Endothelial cell (in vitro differentiated cells): ENCODE measurements at regions not wholly inside any gene's neighbourhood (a gene's known extent, or its start where the extent isn't known, plus 50 kb on each side); places are given as distances from the start of the nearest gene placed in this dataset.

Source experiments
- DNase-seq: peaks from one replicate; pipeline ENCODE4 v3.0.0; 2021; ENCODE audit warnings: low spot score
- H3K27ac Mint-ChIP-seq: one replicate; pipeline ENCODE4 v1.8.0; 2021; ENCODE audit warnings: mixed read lengths, inconsistent platforms; ENCODE audit not compliant: unreplicated experiment
- H3K27me3 Mint-ChIP-seq: one replicate; pipeline ENCODE4 v1.8.0; 2021; ENCODE audit warnings: mild to moderate bottlenecking, moderate library complexity, mixed read lengths, inconsistent platforms; ENCODE audit not compliant: unreplicated experiment
- H3K36me3 Mint-ChIP-seq: one replicate; pipeline ENCODE4 v1.8.0; 2021; ENCODE audit warnings: mild to moderate bottlenecking, low read depth, mixed read lengths, inconsistent platforms; ENCODE audit not compliant: unreplicated experiment
- H3K4me1 Mint-ChIP-seq: one replicate; pipeline ENCODE4 v1.8.0; 2021; ENCODE audit warnings: mild to moderate bottlenecking, mixed read lengths, inconsistent platforms; ENCODE audit not compliant: unreplicated experiment
- H3K4me3 Mint-ChIP-seq: one replicate; pipeline ENCODE4 v1.8.0; 2021; ENCODE audit warnings: mild to moderate bottlenecking, mixed read lengths, inconsistent platforms; ENCODE audit not compliant: unreplicated experiment
- H3K9me3 Mint-ChIP-seq: one replicate; pipeline ENCODE4 v1.8.0; 2021; ENCODE audit warnings: mixed read lengths, inconsistent platforms; ENCODE audit not compliant: unreplicated experiment
- CTCF ChIP-seq: fragments of 200-600 bp; sonication (generic); IDR thresholded peaks from one replicate; pipeline ENCODE4 v1.5.0; 2021; ENCODE audit warnings: antibody characterized with exemption; ENCODE audit not compliant: unreplicated experiment

DNA sequence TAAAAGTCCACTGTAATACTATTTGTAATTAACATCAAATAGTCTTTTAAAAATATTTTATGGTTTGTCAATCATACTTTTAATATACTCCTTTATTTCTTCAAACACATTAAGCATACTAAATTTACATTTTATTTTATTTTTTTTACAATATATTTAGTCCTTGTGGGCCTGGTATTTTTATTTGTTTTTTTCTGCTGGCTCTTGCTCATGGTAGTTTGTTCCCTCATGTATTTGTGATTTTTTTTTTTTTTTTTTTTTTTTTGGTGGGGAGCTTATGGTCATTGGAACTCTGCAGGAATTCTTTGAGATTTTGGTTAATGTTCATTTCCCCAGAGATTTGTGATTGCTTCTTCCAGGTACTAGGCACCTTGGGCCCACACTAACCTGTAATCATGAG, 185.5 kb downstream of the PDGFRA start:
- Mint-ChIP-seq H3K36me3 (peaks cover 11% of the 10 kb centered on the region), H3K9me3 (peaks cover 7% of the 10 kb centered on the region), H3K4me1 (peaks cover 9% of the 10 kb centered on the region), H3K27me3 (no peaks in the 10 kb centered on the region), H3K27ac (no peak overlapping the region), H3K4me3 (no peak overlapping the region)
- no peak for DNase-seq
- no peak for TF ChIP-seq CTCF

GRCh38 chr4:54417476-54417875, 188.4 kb downstream of the PDGFRA start:
- no peak for DNase-seq
- TF ChIP-seq CTCF, result no peak
- Mint-ChIP-seq H3K4me3 (no peak overlapping the region), H3K27ac (no peak overlapping the region), H3K36me3 (peaks cover 15% of the 10 kb centered on the region), H3K9me3 (peaks cover 13% of the 10 kb centered on the region), H3K4me1 (peaks cover 8% of the 10 kb centered on the region), H3K27me3 (no peaks in the 10 kb centered on the region)

- peaks cover 8% of the 10 kb centered on the region for H3K4me1 Mint-ChIP-seq
- H3K9me3 Mint-ChIP-seq, result peaks cover 13% of the 10 kb centered on the region
- H3K36me3 Mint-ChIP-seq, result peaks cover 15% of the 10 kb centered on the region
- H3K27ac Mint-ChIP-seq, result no peak overlapping the region
- no peak for TF ChIP-seq CTCF
- no peaks in the 10 kb centered on the region for H3K27me3 Mint-ChIP-seq
- H3K4me3 Mint-ChIP-seq, result no peak overlapping the region
- no peak for DNase-seq
Measured at GRCh38 chr4:54418468-54418867, 189.4 kb downstream of the PDGFRA start.

DNA sequence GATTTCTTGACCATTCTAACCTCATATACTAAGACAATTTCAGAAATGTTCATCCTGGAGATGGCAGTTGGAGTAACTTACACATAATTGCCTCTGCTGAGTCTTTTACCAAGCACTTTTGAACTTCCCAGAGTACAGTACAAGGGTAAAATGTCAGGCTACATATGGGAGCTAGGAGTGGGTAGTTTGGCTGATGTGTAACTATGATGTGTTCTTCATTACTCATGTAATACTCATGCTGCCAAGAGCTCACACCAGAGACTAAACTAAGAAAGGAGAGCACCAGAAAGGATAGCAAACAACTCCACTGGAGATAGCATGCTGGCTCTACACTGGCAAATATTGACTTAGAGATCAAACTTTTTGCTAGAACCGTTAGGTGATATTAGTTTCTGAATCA, 194.0 kb downstream of the PDGFRA start:
- peaks cover 4% of the 10 kb centered on the region for H3K36me3 Mint-ChIP-seq
- TF ChIP-seq CTCF, result no peak
- peaks cover 6% of the 10 kb centered on the region for H3K9me3 Mint-ChIP-seq
- H3K27ac Mint-ChIP-seq, result no peak overlapping the region
- H3K4me3 Mint-ChIP-seq, result no peak overlapping the region
- no peak for DNase-seq
- peaks cover 3% of the 10 kb centered on the region for H3K4me1 Mint-ChIP-seq
- H3K27me3 Mint-ChIP-seq, result no peaks in the 10 kb centered on the region

DNA sequence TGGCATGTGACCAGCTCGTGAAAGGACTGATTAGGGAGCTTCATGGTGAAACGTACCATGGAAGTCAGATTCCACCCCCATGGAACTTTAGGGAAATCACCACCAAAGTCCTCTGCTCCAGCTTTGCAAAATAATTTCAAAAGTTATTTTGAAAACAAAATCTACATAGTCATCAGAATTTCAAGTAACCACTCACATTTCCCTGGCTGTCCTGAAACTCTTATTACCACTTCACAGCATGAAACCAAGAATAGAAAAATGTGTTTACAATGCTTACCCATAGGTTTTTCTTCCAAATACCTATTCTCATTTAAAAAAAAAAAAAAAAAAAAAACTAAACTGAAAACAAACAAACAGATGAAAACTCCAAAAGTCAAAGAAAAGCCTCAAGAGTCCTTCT, 198.7 kb downstream of the PDGFRA start:
- no peaks in the 10 kb centered on the region for H3K4me1 Mint-ChIP-seq
- TF ChIP-seq CTCF, result no peak

More for the DNA sequence above, 198.7 kb downstream of the PDGFRA start:
- H3K27ac Mint-ChIP-seq, result no peak overlapping the region
- no peak for DNase-seq
- no peaks in the 10 kb centered on the region for H3K27me3 Mint-ChIP-seq
- H3K36me3 Mint-ChIP-seq, result no peaks in the 10 kb centered on the region
- H3K4me3 Mint-ChIP-seq, result no peak overlapping the region
- H3K9me3 Mint-ChIP-seq, result no peaks in the 10 kb centered on the region
